ENCODE measurements at regions not wholly inside any gene's neighbourhood (a gene's known extent, or its start where the extent isn't known, plus 50 kb on each side); places are given as distances from the start of the nearest gene placed in this dataset.
A peak's percentile ranks its signal among the peaks of the same experiment; 100 is the strongest.

- DNase-seq (ENCODE audit: low spot score) = no peak
Observed at GRCh38 chr2:240358821-240359397, 76.6 kb upstream of the GPC1 start.

- DNase-seq (ENCODE audit: low spot score) = no peak
Observed at GRCh38 chr2:240359695-240360094, 75.8 kb upstream of the GPC1 start.

- no peak for DNase-seq (ENCODE audit: low spot score)
Observed at GRCh38 chr2:240360645-240361475, 74.6 kb upstream of the GPC1 start.

- DNase-seq (ENCODE audit: low spot score) = no peak
Observed at GRCh38 chr2:240362216-240362755, 73.2 kb upstream of the GPC1 start.

GRCh38 chr2:240362826-240363745 is 72.4 kb upstream of the GPC1 start:
- no peak for DNase-seq (ENCODE audit: low spot score)

GRCh38 chr2:240363746-240364581 is 71.5 kb upstream of the GPC1 start:
- DNase-seq (ENCODE audit: low spot score) = no peak

GRCh38 chr2:240364582-240364960 is 70.9 kb upstream of the GPC1 start:
- DNase-seq (ENCODE audit: low spot score) = no peak

- no peak for DNase-seq (ENCODE audit: low spot score)
Observed at GRCh38 chr2:240364961-240365775, 70.3 kb upstream of the GPC1 start.

- no peak for DNase-seq (ENCODE audit: low spot score)
Observed at GRCh38 chr2:240365971-240366471, 69.4 kb upstream of the GPC1 start.

GRCh38 chr2:240366901-240367300 is 68.6 kb upstream of the GPC1 start:
- DNase-seq (ENCODE audit: low spot score) = no peak

- DNase-seq (ENCODE audit: low spot score) = no peak
Observed at GRCh38 chr2:240367721-240368120, 67.7 kb upstream of the GPC1 start.

- DNase-seq (ENCODE audit: low spot score) = no peak
Observed at GRCh38 chr2:240368781-240369331, 66.6 kb upstream of the GPC1 start.

GRCh38 chr2:240369335-240369734 is 66.1 kb upstream of the GPC1 start:
- DNase-seq (ENCODE audit: low spot score) = no peak

- DNase-seq (ENCODE audit: low spot score) = peak; percentile 98
Observed at GRCh38 chr2:240369801-240370585, 65.5 kb upstream of the GPC1 start.

GRCh38 chr2:240371129-240372000 is 64.1 kb upstream of the GPC1 start:
- DNase-seq (ENCODE audit: low spot score) = no peak

GRCh38 chr2:240372101-240372500 is 63.4 kb upstream of the GPC1 start:
- no peak for DNase-seq (ENCODE audit: low spot score)

- DNase-seq (ENCODE audit: low spot score) = no peak
Observed at GRCh38 chr2:240373289-240373885, 62.1 kb upstream of the GPC1 start.
